Mammary epithelial cell (primary cell): ENCODE measurements at regions not wholly inside any gene's neighbourhood (a gene's known extent, or its start where the extent isn't known, plus 50 kb on each side); places are given as distances from the start of the nearest gene placed in this dataset.
"Not testable (repeated sequence)": the region's sequence is repeated elsewhere in the genome, so short reads cannot be mapped to it uniquely, and the experiment has no call there.

Experiments used
- EZH2 ChIP-seq: IDR thresholded peaks from 2 replicates; pipeline ENCODE4 v1.6.1; 2012; ENCODE audit warnings: low read length, inconsistent platforms, borderline replicate concordance
- TF ChIP-seq, protein P1 (sequence below), 2 donors: IDR thresholded peaks in 1 of 2; conservative IDR thresholded peaks in 1 of 2; 2 replicates each; pipeline ENCODE4 v1.5.1; 2011 to 2012; ENCODE audit warnings: inconsistent platforms in 2 of 2, low read length in 2 of 2, mild to moderate bottlenecking in 2 of 2, control low read depth in 1 of 2, low read depth in 1 of 2; ENCODE audit not compliant: insufficient read depth in 1 of 2; ENCODE audit errors: extremely low read depth in 1 of 2

DNA sequence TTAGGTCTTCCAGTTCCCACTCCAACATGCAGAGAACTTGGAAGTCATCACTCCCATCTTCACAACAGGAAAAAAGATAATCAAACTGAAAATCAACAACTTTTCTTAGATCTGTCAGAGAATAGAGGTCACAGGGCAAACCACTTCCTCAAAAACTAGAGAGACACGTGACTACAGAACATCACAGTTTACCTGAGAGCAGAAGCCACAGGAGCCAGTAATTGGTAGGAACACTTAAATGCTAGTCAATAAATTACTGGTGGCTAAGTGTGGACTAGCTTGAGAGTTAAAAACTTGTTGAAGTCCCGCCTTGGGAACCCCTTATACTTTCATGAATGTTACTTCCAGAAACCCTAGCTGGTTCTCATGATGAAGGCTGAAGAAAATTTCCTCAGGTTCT, 81.1 kb downstream of the THSD1 start:
- TF ChIP-seq, protein P1, sequence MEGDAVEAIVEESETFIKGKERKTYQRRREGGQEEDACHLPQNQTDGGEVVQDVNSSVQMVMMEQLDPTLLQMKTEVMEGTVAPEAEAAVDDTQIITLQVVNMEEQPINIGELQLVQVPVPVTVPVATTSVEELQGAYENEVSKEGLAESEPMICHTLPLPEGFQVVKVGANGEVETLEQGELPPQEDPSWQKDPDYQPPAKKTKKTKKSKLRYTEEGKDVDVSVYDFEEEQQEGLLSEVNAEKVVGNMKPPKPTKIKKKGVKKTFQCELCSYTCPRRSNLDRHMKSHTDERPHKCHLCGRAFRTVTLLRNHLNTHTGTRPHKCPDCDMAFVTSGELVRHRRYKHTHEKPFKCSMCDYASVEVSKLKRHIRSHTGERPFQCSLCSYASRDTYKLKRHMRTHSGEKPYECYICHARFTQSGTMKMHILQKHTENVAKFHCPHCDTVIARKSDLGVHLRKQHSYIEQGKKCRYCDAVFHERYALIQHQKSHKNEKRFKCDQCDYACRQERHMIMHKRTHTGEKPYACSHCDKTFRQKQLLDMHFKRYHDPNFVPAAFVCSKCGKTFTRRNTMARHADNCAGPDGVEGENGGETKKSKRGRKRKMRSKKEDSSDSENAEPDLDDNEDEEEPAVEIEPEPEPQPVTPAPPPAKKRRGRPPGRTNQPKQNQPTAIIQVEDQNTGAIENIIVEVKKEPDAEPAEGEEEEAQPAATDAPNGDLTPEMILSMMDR (conservative IDR thresholded peaks at IDR 0.05 in 1 of 2, IDR thresholded peaks at IDR 0.05 in 1 of 2; ENCODE audit: extremely low read depth in 1 of 2, insufficient read depth in 1 of 2, low read depth in 1 of 2, low read length in 2 of 2), result not testable (repeated sequence)
- not testable (repeated sequence) for TF ChIP-seq EZH2
